GM12878 (cell line): ENCODE measurements at regions not wholly inside any gene's neighbourhood (a gene's known extent, or its start where the extent isn't known, plus 50 kb on each side); places are given as distances from the start of the nearest gene placed in this dataset.

ENCODE experiments used
- CBX3 ChIP-seq: fragments of 200-600 bp; sonication (generic); IDR thresholded peaks from 2 replicates; pipeline ENCODE4 v1.6.1; 2016; ENCODE audit warnings: low read depth, borderline replicate concordance
- CBX5 ChIP-seq: sonication (generic); IDR thresholded peaks from 2 replicates; pipeline ENCODE4 v1.6.1; 2016; ENCODE audit warnings: low read depth, moderate library complexity, mild to moderate bottlenecking, inconsistent platforms
- ESRRA ChIP-seq: IDR thresholded peaks from 2 replicates; pipeline ENCODE4 v1.6.1; 2012; ENCODE audit warnings: mild to moderate bottlenecking, low read length, improper control_type of control experiment
- EZH2 ChIP-seq: IDR thresholded peaks from 2 replicates; pipeline ENCODE4 v1.6.1; 2012; ENCODE audit warnings: low read depth, mild to moderate bottlenecking, control low read depth, inconsistent platforms, low read length, borderline replicate concordance; ENCODE audit not compliant: control insufficient read depth
- MEF2A ChIP-seq: IDR thresholded peaks from 2 replicates; pipeline ENCODE4 v1.6.1; 2011; ENCODE audit warnings: low read depth, mild to moderate bottlenecking, low read length, moderate library complexity; ENCODE audit not compliant: insufficient read depth
- POLR2A ChIP-seq: IDR thresholded peaks from 2 replicates; pipeline ENCODE4 v1.6.1; 2011; ENCODE audit warnings: low read depth, mild to moderate bottlenecking, low read length
- SMC3 ChIP-seq: IDR thresholded peaks from 2 replicates; pipeline ENCODE4 v1.6.1; 2011; ENCODE audit warnings: low read length, improper control_type of control experiment, borderline replicate concordance
- TCF3 ChIP-seq: IDR thresholded peaks from 2 replicates; pipeline ENCODE4 v1.6.1; 2012; ENCODE audit warnings: low read depth, mild to moderate bottlenecking, low read length, borderline replicate concordance; ENCODE audit not compliant: insufficient read depth
- YY1 ChIP-seq: IDR thresholded peaks from 2 replicates; pipeline ENCODE4 v1.6.1; 2011; ENCODE audit warnings: low read depth, mild to moderate bottlenecking, low read length
- TF ChIP-seq, protein P1 (sequence below), 3 experiments: IDR thresholded peaks in 2 of 3; conservative IDR thresholded peaks in 1 of 3; 2 replicates each; pipeline ENCODE4 v1.5.1; 2011; ENCODE audit warnings: low read depth in 3 of 3, low read length in 3 of 3, mild to moderate bottlenecking in 3 of 3, control low read depth in 2 of 3, moderate library complexity in 2 of 3, inconsistent platforms in 1 of 3, mixed read lengths in 1 of 3; ENCODE audit not compliant: control insufficient read depth in 2 of 3, insufficient read depth in 1 of 3; ENCODE audit errors: extremely low read depth in 1 of 3
- TF ChIP-seq, protein P2 (sequence below): fragments of 450-650 bp; IDR thresholded peaks from 2 replicates; pipeline ENCODE4 v1.6.1; 2017; ENCODE audit warnings: borderline replicate concordance

DNA sequence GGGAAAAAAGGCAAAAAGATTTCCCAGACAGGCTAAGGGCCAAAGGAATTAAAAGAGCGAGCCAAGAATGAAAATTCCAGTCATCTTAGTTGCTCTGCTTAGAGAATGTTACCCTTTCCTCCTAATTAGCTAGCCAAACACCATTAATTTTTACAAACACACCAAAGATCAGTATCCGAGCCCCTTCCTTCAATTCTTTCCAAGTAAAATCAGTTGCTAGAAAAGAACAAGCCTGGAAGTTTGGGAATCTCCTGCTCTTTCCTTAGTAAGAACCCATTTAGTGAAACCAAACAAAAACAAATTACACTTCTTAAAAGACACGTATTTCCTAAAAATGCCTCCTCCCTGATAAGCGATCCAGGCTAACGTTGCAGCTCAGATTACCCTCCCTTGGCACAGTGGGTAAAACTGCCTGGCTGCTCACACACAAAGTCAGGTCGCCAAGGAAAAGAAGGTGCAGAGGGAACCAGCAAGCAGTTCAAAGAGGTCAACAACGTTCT, 57.1 kb upstream of the ABLIM1 start:
- TF ChIP-seq TCF3 (no peak), MEF2A (no peak), CBX5 (no peak), POLR2A (no peak), EZH2 (no peak), SMC3 (no peak), CBX3 (no peak), YY1 (no peak), ESRRA (no peak)
- TF ChIP-seq, protein P1, sequence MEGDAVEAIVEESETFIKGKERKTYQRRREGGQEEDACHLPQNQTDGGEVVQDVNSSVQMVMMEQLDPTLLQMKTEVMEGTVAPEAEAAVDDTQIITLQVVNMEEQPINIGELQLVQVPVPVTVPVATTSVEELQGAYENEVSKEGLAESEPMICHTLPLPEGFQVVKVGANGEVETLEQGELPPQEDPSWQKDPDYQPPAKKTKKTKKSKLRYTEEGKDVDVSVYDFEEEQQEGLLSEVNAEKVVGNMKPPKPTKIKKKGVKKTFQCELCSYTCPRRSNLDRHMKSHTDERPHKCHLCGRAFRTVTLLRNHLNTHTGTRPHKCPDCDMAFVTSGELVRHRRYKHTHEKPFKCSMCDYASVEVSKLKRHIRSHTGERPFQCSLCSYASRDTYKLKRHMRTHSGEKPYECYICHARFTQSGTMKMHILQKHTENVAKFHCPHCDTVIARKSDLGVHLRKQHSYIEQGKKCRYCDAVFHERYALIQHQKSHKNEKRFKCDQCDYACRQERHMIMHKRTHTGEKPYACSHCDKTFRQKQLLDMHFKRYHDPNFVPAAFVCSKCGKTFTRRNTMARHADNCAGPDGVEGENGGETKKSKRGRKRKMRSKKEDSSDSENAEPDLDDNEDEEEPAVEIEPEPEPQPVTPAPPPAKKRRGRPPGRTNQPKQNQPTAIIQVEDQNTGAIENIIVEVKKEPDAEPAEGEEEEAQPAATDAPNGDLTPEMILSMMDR (IDR thresholded peaks at IDR 0.05 in 2 of 3, conservative IDR thresholded peaks at IDR 0.05 in 1 of 3; ENCODE audit: control insufficient read depth in 2 of 3, extremely low read depth in 1 of 3, insufficient read depth in 1 of 3, low read depth in 3 of 3, low read length in 3 of 3), result no peak
- TF ChIP-seq, protein P2, sequence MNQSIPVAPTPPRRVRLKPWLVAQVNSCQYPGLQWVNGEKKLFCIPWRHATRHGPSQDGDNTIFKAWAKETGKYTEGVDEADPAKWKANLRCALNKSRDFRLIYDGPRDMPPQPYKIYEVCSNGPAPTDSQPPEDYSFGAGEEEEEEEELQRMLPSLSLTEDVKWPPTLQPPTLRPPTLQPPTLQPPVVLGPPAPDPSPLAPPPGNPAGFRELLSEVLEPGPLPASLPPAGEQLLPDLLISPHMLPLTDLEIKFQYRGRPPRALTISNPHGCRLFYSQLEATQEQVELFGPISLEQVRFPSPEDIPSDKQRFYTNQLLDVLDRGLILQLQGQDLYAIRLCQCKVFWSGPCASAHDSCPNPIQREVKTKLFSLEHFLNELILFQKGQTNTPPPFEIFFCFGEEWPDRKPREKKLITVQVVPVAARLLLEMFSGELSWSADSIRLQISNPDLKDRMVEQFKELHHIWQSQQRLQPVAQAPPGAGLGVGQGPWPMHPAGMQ, result no peak
